ENCODE measurements at regions not wholly inside any gene's neighbourhood (a gene's known extent, or its start where the extent isn't known, plus 50 kb on each side); places are given as distances from the start of the nearest gene placed in this dataset.

GRCh38 chr18:10295751-10296150, 158.7 kb upstream of the APCDD1 start:
- TF ChIP-seq KLF16 (tag by site-specific recombination; IDR thresholded peaks at IDR 0.05) (no peak), CTCF (tag by site-specific recombination; IDR thresholded peaks at IDR 0.05) (no peak), ZFP41 (tag by site-specific recombination; IDR thresholded peaks at IDR 0.05; ENCODE audit: borderline replicate concordance) (no peak), TCF7L2 (IDR thresholded peaks at IDR 0.05; ENCODE audit: borderline replicate concordance, low read depth, low read length) (no peak), ZNF391 (tag by site-specific recombination; IDR thresholded peaks at IDR 0.05; ENCODE audit: borderline replicate concordance, low read depth) (no peak), INSM2 (tag by site-specific recombination; IDR thresholded peaks at IDR 0.05) (no peak), IKZF3 (tag by site-specific recombination; IDR thresholded peaks at IDR 0.05) (no peak), ZNF19 (tag by site-specific recombination; IDR thresholded peaks at IDR 0.05; ENCODE audit: low read depth) (no peak), REST (tag by site-specific recombination; IDR thresholded peaks at IDR 0.05) (no peak), ZNF639 (tag by site-specific recombination; IDR thresholded peaks at IDR 0.05) (no peak), ZEB2 (tag by site-specific recombination; IDR thresholded peaks at IDR 0.05) (no peak), ZNF362 (tag by site-specific recombination; IDR thresholded peaks at IDR 0.05) (no peak), ZNF202 (tag by site-specific recombination; IDR thresholded peaks at IDR 0.05; ENCODE audit: borderline replicate concordance) (no peak), ZNF223 (tag by site-specific recombination; IDR thresholded peaks at IDR 0.05) (no peak), ZNF10 (tag by site-specific recombination; IDR thresholded peaks at IDR 0.05) (no peak), ZNF140 (tag by site-specific recombination; IDR thresholded peaks at IDR 0.05) (no peak), ZNF514 (tag by site-specific recombination; IDR thresholded peaks at IDR 0.05) (no peak), ZNF324 (tag by site-specific recombination; IDR thresholded peaks at IDR 0.05) (no peak), ZNF146 (tag by site-specific recombination; IDR thresholded peaks at IDR 0.05) (no peak)
- no peak overlapping the region for H3K4me3 ChIP-seq (ENCODE audit: low read depth, low read length)
- H3K36me3 ChIP-seq (ENCODE audit: control insufficient read depth in 2 of 2, insufficient read depth in 1 of 2, low read length in 2 of 2) = no peaks in the 10 kb centered on the region
- ChIA-PET POLR2A (no interaction called here), CTCF (interaction anchor here (0.5 kb wide), 1 partner anchor 297 kb away, joined by 3 read pairs; no protein-coding TSS in a partner anchor)
- H3K27ac ChIP-seq (ENCODE audit: extremely low read depth, low read depth, low read length) = no peak overlapping the region
- H3K9me3 ChIP-seq (ENCODE audit: control insufficient read depth, insufficient read depth, low read depth, low read length) = no peaks in the 10 kb centered on the region
- no peaks in the 10 kb centered on the region for H3K4me1 ChIP-seq (ENCODE audit: control insufficient read depth, insufficient read depth, low read length)
